ENCODE measurements at regions not wholly inside any gene's neighbourhood (a gene's known extent, or its start where the extent isn't known, plus 50 kb on each side); places are given as distances from the start of the nearest gene placed in this dataset.

DNA sequence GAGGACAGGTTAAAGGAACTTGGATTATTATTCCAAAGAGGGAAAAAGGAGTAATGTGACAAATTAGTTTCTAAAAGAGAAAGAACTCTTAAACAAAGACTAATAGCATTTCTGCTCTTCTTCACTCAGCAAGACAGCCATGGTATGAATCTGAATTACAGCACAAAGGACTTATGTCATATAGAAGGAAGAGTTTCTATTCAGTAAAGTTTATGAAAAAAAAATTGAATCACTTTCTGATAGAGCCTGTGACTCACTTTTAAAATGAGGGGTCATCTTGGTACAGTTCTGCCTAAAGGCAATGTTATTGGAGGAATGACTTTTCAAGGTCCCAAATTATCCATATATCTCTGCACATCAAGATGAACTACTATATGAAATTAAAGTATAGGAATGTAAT lies 101.7 kb downstream of the DUSP6 start:
- TF ChIP-seq POLR2AphosphoS5 (IDR thresholded peaks at IDR 0.05; ENCODE audit: borderline replicate concordance, low read depth, low read length): no peak
- no peak for TF ChIP-seq EZH2 (IDR thresholded peaks at IDR 0.05)

Measured in SK-N-MC (cell line).